Testis (tissue), 2 donors: ENCODE measurements at regions not wholly inside any gene's neighbourhood (a gene's known extent, or its start where the extent isn't known, plus 50 kb on each side); places are given as distances from the start of the nearest gene placed in this dataset.

Experiments
- DNase-seq: peaks from one replicate; pipeline ENCODE4 v3.0.0-alpha.2; 2019
- H3K27ac ChIP-seq, 2 donors: fragments of 200-600 bp; sonication (generic); one replicate each; pipeline ENCODE4 v1.5.1; 2019
- H3K27me3 ChIP-seq: fragments of 200-600 bp; sonication (generic); one replicate; pipeline ENCODE4 v1.5.1; 2019
- H3K36me3 ChIP-seq: fragments of 200-600 bp; sonication (generic); one replicate; pipeline ENCODE4 v1.5.1; 2017; ENCODE audit warnings: low read depth; ENCODE audit errors: missing control alignments
- H3K4me1 ChIP-seq: fragments of 200-600 bp; sonication (generic); one replicate; pipeline ENCODE4 v1.5.1; 2019
- H3K4me3 ChIP-seq, 2 donors: fragments of 200-600 bp; sonication (generic); one replicate each; pipeline ENCODE4 v1.5.1; 2017 to 2019
- H3K9me3 ChIP-seq: fragments of 200-600 bp; sonication (generic); one replicate; pipeline ENCODE4 v1.5.1; 2017
- POLR2A ChIP-seq: fragments of 450-650 bp; IDR thresholded peaks from one replicate; pipeline ENCODE4 v1.6.1; 2017; ENCODE audit warnings: antibody characterized with exemption, mild to moderate bottlenecking, moderate library complexity
- WGBS, 2 donors: methylation state at CpG; one replicate each; pipeline ENCODE4 v1.1.5; 2018; 5-methylcytosine and 5-hydroxymethylcytosine counted together
- intact Hi-C: fragments of 100-400 bp; cut with DNase I; formaldehyde crosslinking; loops from one replicate; pipeline ENCODE4 v1.15.1; 2023; ENCODE audit warnings: low total_unique reads
- TF ChIP-seq, protein P1 (sequence below), 3 experiments: fragments of 450-650 bp in 2 of 3; fragments of 200-600 bp in 1 of 3; sonication (generic) in 1 of 3; IDR thresholded peaks; one replicate each; pipeline ENCODE4 v1.5.1; 2016 to 2019; ENCODE audit warnings: antibody characterized with exemption in 3 of 3, mild to moderate bottlenecking in 2 of 3, moderate library complexity in 1 of 3

DNA sequence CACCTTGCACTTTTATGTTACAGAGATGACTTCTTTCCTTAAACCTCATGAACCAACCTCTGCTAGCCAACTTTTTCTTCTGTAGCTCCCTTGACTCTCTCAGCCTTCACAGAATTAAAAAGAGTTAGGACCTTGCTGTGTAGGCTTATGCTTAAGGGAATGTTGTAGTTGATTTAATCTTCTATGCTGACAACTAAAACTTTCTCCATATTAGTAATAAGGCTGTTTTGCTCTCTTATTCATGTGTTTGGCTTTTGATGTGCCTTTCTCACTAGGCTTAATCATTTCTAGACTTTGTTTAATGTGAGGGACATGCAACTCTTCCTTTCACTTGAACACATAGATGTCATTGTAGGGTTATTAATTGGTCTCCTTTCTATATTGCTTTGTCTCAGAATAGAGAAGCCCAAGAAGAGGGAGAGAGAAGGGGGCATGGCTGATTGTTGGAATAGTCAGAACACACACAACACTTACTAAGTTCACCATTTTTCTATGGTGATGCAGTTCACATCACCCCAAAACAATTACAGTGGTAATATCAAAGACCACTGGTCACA lies 509.5 kb downstream of the UQCRFS1 start:
- Histone ChIP-seq H3K4me1 (no peaks in the 10 kb centered on the region), H3K27me3 (no peaks in the 10 kb centered on the region), H3K27ac (no peak overlapping the region), H3K4me3 (no peak overlapping the region), H3K9me3 (no peaks in the 10 kb centered on the region), H3K36me3 (no peaks in the 10 kb centered on the region)
- TF ChIP-seq POLR2A = no peak
- TF ChIP-seq, protein P1, sequence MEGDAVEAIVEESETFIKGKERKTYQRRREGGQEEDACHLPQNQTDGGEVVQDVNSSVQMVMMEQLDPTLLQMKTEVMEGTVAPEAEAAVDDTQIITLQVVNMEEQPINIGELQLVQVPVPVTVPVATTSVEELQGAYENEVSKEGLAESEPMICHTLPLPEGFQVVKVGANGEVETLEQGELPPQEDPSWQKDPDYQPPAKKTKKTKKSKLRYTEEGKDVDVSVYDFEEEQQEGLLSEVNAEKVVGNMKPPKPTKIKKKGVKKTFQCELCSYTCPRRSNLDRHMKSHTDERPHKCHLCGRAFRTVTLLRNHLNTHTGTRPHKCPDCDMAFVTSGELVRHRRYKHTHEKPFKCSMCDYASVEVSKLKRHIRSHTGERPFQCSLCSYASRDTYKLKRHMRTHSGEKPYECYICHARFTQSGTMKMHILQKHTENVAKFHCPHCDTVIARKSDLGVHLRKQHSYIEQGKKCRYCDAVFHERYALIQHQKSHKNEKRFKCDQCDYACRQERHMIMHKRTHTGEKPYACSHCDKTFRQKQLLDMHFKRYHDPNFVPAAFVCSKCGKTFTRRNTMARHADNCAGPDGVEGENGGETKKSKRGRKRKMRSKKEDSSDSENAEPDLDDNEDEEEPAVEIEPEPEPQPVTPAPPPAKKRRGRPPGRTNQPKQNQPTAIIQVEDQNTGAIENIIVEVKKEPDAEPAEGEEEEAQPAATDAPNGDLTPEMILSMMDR (IDR thresholded peaks at IDR 0.05) = no peak
- DNase-seq = no peak
- intact Hi-C loops = no loop called here

DNA sequence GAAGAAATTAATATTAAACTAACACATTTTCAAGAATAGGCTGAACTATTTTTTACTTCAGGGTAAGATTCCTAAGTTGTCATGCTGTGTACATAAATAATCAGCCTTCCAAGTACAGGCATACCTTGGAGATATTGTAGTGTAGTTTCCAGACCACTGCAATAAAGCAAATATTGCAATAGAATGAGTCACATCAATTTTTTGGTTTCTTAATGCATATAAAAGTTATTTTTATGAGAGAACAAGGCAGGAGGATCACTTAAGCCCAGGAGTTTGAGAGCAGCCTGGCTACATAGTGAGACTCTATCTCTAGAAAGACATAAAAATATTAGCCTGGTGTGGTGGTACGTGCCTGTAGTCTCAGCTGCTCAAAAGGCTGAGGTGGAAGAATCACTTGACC lies 511.5 kb downstream of the UQCRFS1 start:
- H3K27me3 ChIP-seq = no peaks in the 10 kb centered on the region
- TF ChIP-seq, protein P1 (IDR thresholded peaks at IDR 0.05) = no peak
- no peak for TF ChIP-seq POLR2A
- no peaks in the 10 kb centered on the region for H3K36me3 ChIP-seq
- H3K27ac ChIP-seq = no peak overlapping the region
- no peaks in the 10 kb centered on the region for H3K9me3 ChIP-seq
- no peak for DNase-seq
- no peak overlapping the region for H3K4me3 ChIP-seq
- WGBS, 2 donors = 61 to 87% methylated on average over 1 of the region's 1 CpG
- intact Hi-C loops = no loop called here
- no peaks in the 10 kb centered on the region for H3K4me1 ChIP-seq

DNA sequence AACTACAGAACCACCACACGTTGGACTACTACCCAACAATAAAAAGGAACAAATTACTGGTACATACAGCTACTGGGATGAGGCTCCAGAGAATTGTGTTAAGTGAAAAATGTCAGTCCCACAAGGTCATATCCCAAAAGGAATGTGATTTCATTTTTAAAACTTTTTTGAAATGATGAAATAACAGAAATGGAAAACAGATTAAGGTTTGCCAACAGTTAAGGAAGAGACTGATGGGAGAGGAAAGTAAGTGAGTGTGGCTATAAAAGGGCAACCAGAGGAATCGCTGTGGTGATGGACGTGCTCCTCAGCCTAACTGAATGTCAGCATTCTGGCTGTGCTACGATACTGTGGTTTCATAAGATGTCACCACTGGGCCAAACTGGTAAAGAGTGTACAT lies 512.8 kb downstream of the UQCRFS1 start:
- Histone ChIP-seq H3K9me3 (no peaks in the 10 kb centered on the region), H3K36me3 (no peaks in the 10 kb centered on the region), H3K27me3 (no peaks in the 10 kb centered on the region), H3K27ac (no peak overlapping the region), H3K4me3 (no peak overlapping the region), H3K4me1 (no peaks in the 10 kb centered on the region)
- intact Hi-C loops = no loop called here
- DNase-seq = no peak
- TF ChIP-seq POLR2A = no peak
- TF ChIP-seq, protein P1 (IDR thresholded peaks at IDR 0.05) = no peak
- 76 to 77% methylated on average over 4 of the region's 4 CpGs for WGBS, 2 donors

DNA sequence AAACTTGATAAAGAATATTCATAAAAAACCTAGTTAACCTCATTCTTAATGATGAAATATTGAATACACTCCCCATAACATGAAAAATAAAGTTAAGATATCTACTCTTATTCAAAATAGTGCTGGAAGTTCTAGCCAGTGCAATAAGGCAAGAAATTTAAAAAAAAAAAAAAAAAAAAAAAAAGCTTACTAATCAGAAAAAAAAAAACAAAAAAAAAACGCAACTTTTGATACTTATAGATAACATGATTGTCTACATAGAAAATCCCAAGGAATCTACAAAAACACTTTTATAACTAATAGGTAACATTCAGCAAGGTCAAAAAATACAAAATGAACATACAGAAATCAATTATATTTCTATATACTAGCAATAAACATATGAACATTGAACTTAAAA lies 515.6 kb downstream of the UQCRFS1 start:
- 88 to 95% methylated on average over 1 of the region's 1 CpG for WGBS, 2 donors
- no peak overlapping the region for H3K4me3 ChIP-seq
- H3K27me3 ChIP-seq = no peaks in the 10 kb centered on the region
- no peak overlapping the region for H3K27ac ChIP-seq
- no peaks in the 10 kb centered on the region for H3K4me1 ChIP-seq
- H3K36me3 ChIP-seq = no peaks in the 10 kb centered on the region
- no peaks in the 10 kb centered on the region for H3K9me3 ChIP-seq
- no peak for DNase-seq
- intact Hi-C loops = no loop called here
- no peak for TF ChIP-seq POLR2A
- TF ChIP-seq, protein P1 (IDR thresholded peaks at IDR 0.05) = no peak

DNA sequence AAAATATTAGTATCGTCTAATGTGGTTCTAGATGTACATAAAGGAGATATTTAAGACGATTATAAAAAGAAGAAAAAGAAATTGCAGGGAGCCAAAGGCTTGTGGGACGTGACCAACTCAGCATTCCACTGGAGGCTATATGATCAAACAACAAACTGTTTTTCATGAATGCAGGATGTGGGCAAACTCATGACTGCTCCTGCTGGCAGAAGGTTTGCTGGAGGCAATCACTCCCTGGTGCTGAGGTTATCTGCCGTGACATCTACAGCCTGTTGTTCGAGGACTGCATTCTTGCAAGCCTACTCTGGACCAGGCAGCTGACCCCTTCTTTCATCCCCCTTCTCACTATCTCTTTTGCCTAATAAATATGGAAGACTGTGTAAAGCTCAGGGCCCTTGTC lies 518.1 kb downstream of the UQCRFS1 start:
- Histone ChIP-seq H3K36me3 (no peaks in the 10 kb centered on the region), H3K4me3 (no peak overlapping the region), H3K9me3 (no peaks in the 10 kb centered on the region), H3K27me3 (no peaks in the 10 kb centered on the region), H3K27ac (no peak overlapping the region), H3K4me1 (no peaks in the 10 kb centered on the region)
- DNase-seq = no peak
- intact Hi-C loops = no loop called here
- WGBS, 2 donors = 67 to 76% methylated on average over 5 of the region's 5 CpGs
- TF ChIP-seq, protein P1 (IDR thresholded peaks at IDR 0.05) = no peak
- no peak for TF ChIP-seq POLR2A
